Activated B cell treated with CpG ODN at 0.5 μM for 24 hours (primary cell): ENCODE measurements at regions not wholly inside any gene's neighbourhood (a gene's known extent, or its start where the extent isn't known, plus 50 kb on each side); places are given as distances from the start of the nearest gene placed in this dataset.

Experiments
- ATAC-seq: fragments of 200-7000 bp; cut with Tn5 transposase; one replicate; pipeline ENCODE4 v1.10.0; 2021; ENCODE audit warnings: low read depth, mild to moderate bottlenecking, moderate library complexity
- CTCF ChIA-PET: fragments of 350-600 bp; sonication (Branson Sonifier 250); formaldehyde crosslinking; loops from one replicate; lab custom pipeline; 2021; ENCODE audit warnings: antibody characterized with exemption; lab: Charles Lee
- POLR2A ChIA-PET: fragments of 350-600 bp; sonication (Branson Sonifier 250); formaldehyde crosslinking; loops from one replicate; lab custom pipeline; 2021; ENCODE audit warnings: antibody characterized with exemption; lab: Charles Lee
- DNase-seq: peaks from one replicate; pipeline ENCODE4 v3.0.0; 2022
- H3K27ac Mint-ChIP-seq: one replicate; pipeline ENCODE4 v1.8.0; 2020; ENCODE audit warnings: mixed read lengths
- H3K27me3 Mint-ChIP-seq: one replicate; pipeline ENCODE4 v1.8.0; 2021; ENCODE audit warnings: mixed read lengths
- H3K36me3 Mint-ChIP-seq: one replicate; pipeline ENCODE4 v1.8.0; 2021; ENCODE audit warnings: low read depth, mixed read lengths
- H3K4me1 Mint-ChIP-seq: one replicate; pipeline ENCODE4 v1.8.0; 2021; ENCODE audit warnings: mixed read lengths
- H3K4me3 Mint-ChIP-seq: one replicate; pipeline ENCODE4 v1.8.0; 2020; ENCODE audit warnings: mild to moderate bottlenecking, mixed read lengths
- H3K9me3 Mint-ChIP-seq: one replicate; pipeline ENCODE4 v1.8.0; 2020; ENCODE audit warnings: mixed read lengths
- CTCF ChIP-seq: fragments of 200-600 bp; IDR thresholded peaks from one replicate; pipeline ENCODE4 v1.8.0; 2022; ENCODE audit warnings: antibody characterized with exemption, mild to moderate bottlenecking
- intact Hi-C: fragments of 100-400 bp; cut with micrococcal nuclease; formaldehyde crosslinking; loops from one replicate; pipeline ENCODE4 v1.15.1; 2024

- Mint-ChIP-seq H3K36me3 (no peaks in the 10 kb centered on the region), H3K9me3 (no peaks in the 10 kb centered on the region), H3K4me1 (peaks cover under 1% of the 10 kb centered on the region), H3K27ac (no peak overlapping the region), H3K4me3 (no peak overlapping the region), H3K27me3 (peaks cover 44% of the 10 kb centered on the region)
- CTCF ChIA-PET = no interaction called here
- DNase-seq (no peak), ATAC-seq (no peak)
- TF ChIP-seq CTCF = no peak
- POLR2A ChIA-PET = no interaction called here
- intact Hi-C loops = no loop called here
Observed at GRCh38 chr15:94579286-94579685, 347.9 kb downstream of the MCTP2 start.

- DNase-seq (no peak), ATAC-seq (no peak)
- intact Hi-C loops = loop anchor here (5.0 kb wide), 1 partner anchor 712 kb away; no protein-coding TSS in a partner anchor
- Mint-ChIP-seq H3K4me1 (peaks cover 10% of the 10 kb centered on the region), H3K9me3 (no peaks in the 10 kb centered on the region), H3K27me3 (peaks cover 50% of the 10 kb centered on the region), H3K4me3 (no peak overlapping the region), H3K27ac (no peak overlapping the region), H3K36me3 (no peaks in the 10 kb centered on the region)
- POLR2A ChIA-PET = no interaction called here
- no peak for TF ChIP-seq CTCF
- CTCF ChIA-PET = no interaction called here
Observed at GRCh38 chr15:94580211-94580885, 349.0 kb downstream of the MCTP2 start.

- no peak for ATAC-seq
- Mint-ChIP-seq H3K27ac (no peak overlapping the region), H3K4me1 (peaks cover 10% of the 10 kb centered on the region), H3K36me3 (no peaks in the 10 kb centered on the region), H3K4me3 (no peak overlapping the region), H3K9me3 (no peaks in the 10 kb centered on the region), H3K27me3 (peaks cover 53% of the 10 kb centered on the region)
- ChIA-PET CTCF (interaction anchor here (1.1 kb wide), 1 partner anchor 9 kb away, joined by 3 read pairs; no protein-coding TSS in a partner anchor), POLR2A (no interaction called here)
- intact Hi-C loops = loop anchor here (5.0 kb wide), 1 partner anchor 710 kb away; no protein-coding TSS in a partner anchor
- no peak for DNase-seq
- no peak for TF ChIP-seq CTCF
Observed at GRCh38 chr15:94582368-94582767, 351.0 kb downstream of the MCTP2 start.

- Mint-ChIP-seq H3K36me3 (no peaks in the 10 kb centered on the region), H3K27me3 (peaks cover 53% of the 10 kb centered on the region), H3K4me1 (peaks cover 10% of the 10 kb centered on the region), H3K27ac (no peak overlapping the region), H3K9me3 (no peaks in the 10 kb centered on the region), H3K4me3 (peak overlapping the region; percentile 33)
- intact Hi-C loops = loop anchor here (5.0 kb wide), 1 partner anchor 707 kb away; no protein-coding TSS in a partner anchor
- no peak for ATAC-seq
- POLR2A ChIA-PET = no interaction called here
- no peak for DNase-seq
- no peak for TF ChIP-seq CTCF
- CTCF ChIA-PET = no interaction called here
Observed at GRCh38 chr15:94584833-94585244, 353.5 kb downstream of the MCTP2 start.

- no peak for TF ChIP-seq CTCF
- no peaks in the 10 kb centered on the region for H3K9me3 Mint-ChIP-seq
- ATAC-seq (no peak), DNase-seq (no peak)
- peaks cover 60% of the 10 kb centered on the region for H3K27me3 Mint-ChIP-seq
- POLR2A ChIA-PET = no interaction called here
- CTCF ChIA-PET = no interaction called here
- peaks cover 10% of the 10 kb centered on the region for H3K4me1 Mint-ChIP-seq
- no peak overlapping the region for H3K27ac Mint-ChIP-seq
- H3K4me3 Mint-ChIP-seq = no peak overlapping the region
- H3K36me3 Mint-ChIP-seq = no peaks in the 10 kb centered on the region
- intact Hi-C loops = no loop called here
Observed at GRCh38 chr15:94586099-94586498, 354.7 kb downstream of the MCTP2 start.
